Uterus (tissue), 2 donors: ENCODE measurements at regions not wholly inside any gene's neighbourhood (a gene's known extent, or its start where the extent isn't known, plus 50 kb on each side); places are given as distances from the start of the nearest gene placed in this dataset.

ENCODE experiments used
- CTCF ChIP-seq, 4 experiments: fragments of 200-600 bp in 2 of 4; fragments of 450-650 bp in 2 of 4; sonication (generic) in 2 of 4; IDR thresholded peaks; one replicate each; pipeline ENCODE4 v1.5.1; 2016 to 2019; ENCODE audit warnings: antibody characterized with exemption in 4 of 4, mild to moderate bottlenecking in 2 of 4, moderate library complexity in 1 of 4
- POLR2A ChIP-seq, 2 donors: fragments of 450-650 bp; IDR thresholded peaks; one replicate each; pipeline ENCODE4 v1.6.1; 2016; ENCODE audit warnings: antibody characterized with exemption in 2 of 2, mild to moderate bottlenecking in 1 of 2, moderate library complexity in 1 of 2

GRCh38 chr4:153852501-153852900 is 63.6 kb upstream of the SFRP2 start:
- TF ChIP-seq CTCF (IDR thresholded peaks at IDR 0.05) (no peak), POLR2A (IDR thresholded peaks at IDR 0.05) (no peak)
